ENCODE measurements at regions not wholly inside any gene's neighbourhood (a gene's known extent, or its start where the extent isn't known, plus 50 kb on each side); places are given as distances from the start of the nearest gene placed in this dataset.

DNA sequence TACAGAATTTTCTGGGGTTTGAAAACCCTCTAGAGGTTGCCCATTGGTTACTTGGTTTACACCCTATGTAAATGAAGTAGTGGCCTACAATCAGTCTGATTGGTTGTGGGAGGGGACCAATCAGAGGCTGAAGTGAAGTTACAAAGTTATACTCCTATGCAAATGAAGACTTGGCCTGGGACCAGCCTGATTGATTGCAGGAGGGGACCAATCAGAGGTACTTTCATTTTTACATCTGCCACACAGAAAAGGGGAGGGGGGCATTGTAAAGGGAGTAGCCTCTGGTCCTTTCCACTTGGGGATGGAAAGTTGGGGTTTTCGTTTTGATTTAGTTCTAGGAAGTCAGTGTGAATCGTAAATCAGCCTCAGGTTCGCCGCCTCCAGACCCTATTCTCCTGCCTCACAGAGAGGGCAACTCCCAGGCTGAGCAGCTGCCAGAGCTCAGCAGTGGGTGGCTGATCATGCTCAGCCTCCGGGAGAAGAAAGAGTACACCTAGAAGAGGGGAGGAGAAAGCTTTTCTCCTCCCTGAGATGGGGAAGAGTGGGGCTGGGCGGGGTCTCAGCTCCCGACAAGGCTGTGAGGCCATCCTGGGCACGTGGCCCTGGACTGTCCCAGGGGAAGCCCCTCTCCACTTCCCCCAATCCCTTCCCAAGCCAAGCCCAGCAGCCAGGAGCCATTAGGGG, 372.5 kb downstream of the GALR1 start:
- TF ChIP-seq, protein P1, sequence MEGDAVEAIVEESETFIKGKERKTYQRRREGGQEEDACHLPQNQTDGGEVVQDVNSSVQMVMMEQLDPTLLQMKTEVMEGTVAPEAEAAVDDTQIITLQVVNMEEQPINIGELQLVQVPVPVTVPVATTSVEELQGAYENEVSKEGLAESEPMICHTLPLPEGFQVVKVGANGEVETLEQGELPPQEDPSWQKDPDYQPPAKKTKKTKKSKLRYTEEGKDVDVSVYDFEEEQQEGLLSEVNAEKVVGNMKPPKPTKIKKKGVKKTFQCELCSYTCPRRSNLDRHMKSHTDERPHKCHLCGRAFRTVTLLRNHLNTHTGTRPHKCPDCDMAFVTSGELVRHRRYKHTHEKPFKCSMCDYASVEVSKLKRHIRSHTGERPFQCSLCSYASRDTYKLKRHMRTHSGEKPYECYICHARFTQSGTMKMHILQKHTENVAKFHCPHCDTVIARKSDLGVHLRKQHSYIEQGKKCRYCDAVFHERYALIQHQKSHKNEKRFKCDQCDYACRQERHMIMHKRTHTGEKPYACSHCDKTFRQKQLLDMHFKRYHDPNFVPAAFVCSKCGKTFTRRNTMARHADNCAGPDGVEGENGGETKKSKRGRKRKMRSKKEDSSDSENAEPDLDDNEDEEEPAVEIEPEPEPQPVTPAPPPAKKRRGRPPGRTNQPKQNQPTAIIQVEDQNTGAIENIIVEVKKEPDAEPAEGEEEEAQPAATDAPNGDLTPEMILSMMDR (conservative IDR thresholded peaks at IDR 0.05; ENCODE audit: low read depth, low read length) = no peak
- H3K36me3 ChIP-seq (ENCODE audit: insufficient read depth) = no peaks in the 10 kb centered on the region
- no peak overlapping the region for H3K4me3 ChIP-seq (IDR thresholded peaks at IDR 0.05; ENCODE audit: insufficient read depth, low read depth, low read length)
- H3K27ac ChIP-seq = no peak overlapping the region
- H3K9ac ChIP-seq = no peak overlapping the region
- peak overlapping the region; percentile 12; the same call in 1 of the 2 replicates for H2AFZ ChIP-seq (ENCODE audit: low read depth)
- H3K79me2 ChIP-seq (ENCODE audit: insufficient read depth, low read depth) = no peaks in the 10 kb centered on the region
- H4K20me1 ChIP-seq (ENCODE audit: insufficient read depth) = no peaks in the 10 kb centered on the region
- H3K4me2 ChIP-seq = no peak overlapping the region
- no peaks in the 10 kb centered on the region for H3K27me3 ChIP-seq (ENCODE audit: insufficient read depth, low read depth)
- H3K4me1 ChIP-seq (ENCODE audit: low read depth, poor library complexity, severe bottlenecking) = no peaks in the 10 kb centered on the region

DNA sequence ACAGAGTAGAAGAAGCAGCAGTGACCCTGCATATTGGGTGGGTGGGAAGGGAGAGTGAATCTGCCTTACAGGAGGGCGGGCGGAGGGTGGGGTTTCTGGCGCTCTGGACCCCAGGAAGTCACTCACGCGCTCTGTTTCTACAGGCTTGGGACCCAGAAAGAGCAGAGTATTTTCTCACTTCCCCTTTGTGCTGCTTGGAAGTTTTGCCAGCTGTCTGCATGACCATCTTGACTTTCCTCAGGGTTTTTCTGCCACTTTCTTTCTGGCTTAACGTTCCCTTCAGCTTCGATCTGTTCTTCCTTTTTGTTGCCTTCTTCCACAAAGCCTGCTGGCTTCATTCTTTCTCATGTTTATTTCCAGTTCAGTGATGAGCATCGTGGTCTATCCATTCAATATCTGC, 383.1 kb downstream of the GALR1 start:
- no peaks in the 10 kb centered on the region for H3K27me3 ChIP-seq (ENCODE audit: insufficient read depth, low read depth)
- H3K4me3 ChIP-seq (IDR thresholded peaks at IDR 0.05; ENCODE audit: insufficient read depth, low read depth, low read length) = no peak overlapping the region
- TF ChIP-seq, protein P1 (conservative IDR thresholded peaks at IDR 0.05; ENCODE audit: low read depth, low read length) = no peak
- H2AFZ ChIP-seq (ENCODE audit: low read depth) = no peak overlapping the region
- no peaks in the 10 kb centered on the region for H3K79me2 ChIP-seq (ENCODE audit: insufficient read depth, low read depth)
- no peak overlapping the region for H3K27ac ChIP-seq
- H3K9ac ChIP-seq = no peak overlapping the region
- H3K4me1 ChIP-seq (ENCODE audit: low read depth, poor library complexity, severe bottlenecking) = no peaks in the 10 kb centered on the region
- no peak overlapping the region for H3K4me2 ChIP-seq
- H4K20me1 ChIP-seq (ENCODE audit: insufficient read depth) = no peaks in the 10 kb centered on the region
- no peaks in the 10 kb centered on the region for H3K36me3 ChIP-seq (ENCODE audit: insufficient read depth)

DNA sequence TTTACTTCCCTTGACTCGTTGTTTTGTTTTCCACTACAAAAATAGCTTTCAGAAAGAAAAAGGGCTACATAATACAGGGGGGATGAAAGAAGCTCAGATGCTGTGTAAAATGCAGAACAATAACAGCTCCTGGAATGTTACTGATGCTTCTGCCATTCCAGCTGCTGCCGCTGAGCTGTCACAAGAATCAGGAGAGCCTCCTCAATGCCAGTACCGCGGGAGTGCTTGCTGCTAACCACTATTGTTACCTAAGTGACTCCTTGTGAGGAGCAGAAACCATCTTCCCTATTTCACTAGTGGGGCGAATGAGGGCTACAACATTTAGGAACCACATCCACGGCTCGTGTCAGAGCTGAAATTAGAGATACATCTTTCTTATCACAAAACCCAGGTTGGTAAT, 384.8 kb downstream of the GALR1 start:
- no peak overlapping the region for H3K27ac ChIP-seq
- H3K4me3 ChIP-seq (IDR thresholded peaks at IDR 0.05; ENCODE audit: insufficient read depth, low read depth, low read length) = no peak overlapping the region
- no peak overlapping the region for H2AFZ ChIP-seq (ENCODE audit: low read depth)

DNA sequence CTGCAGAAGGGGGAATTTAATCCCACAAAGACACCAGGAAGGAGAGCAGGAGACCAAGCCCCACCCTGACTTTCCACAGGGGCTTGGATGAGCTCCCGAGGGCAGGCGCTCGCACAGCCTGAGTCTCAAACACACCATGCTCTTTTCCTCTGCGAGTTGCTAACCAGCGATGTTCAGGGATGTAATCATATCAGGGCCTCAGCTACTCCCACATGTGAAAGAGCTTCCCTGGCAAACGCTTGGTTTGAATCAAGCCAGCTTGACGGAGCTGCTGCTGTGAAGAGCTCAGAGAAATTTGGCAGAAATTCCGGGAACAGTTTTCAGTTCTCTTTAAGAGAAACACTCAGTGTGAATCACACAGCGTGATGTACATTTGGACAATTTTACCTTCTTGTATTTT, 385.8 kb downstream of the GALR1 start:
- Histone ChIP-seq H3K4me3 (IDR thresholded peaks at IDR 0.05; ENCODE audit: insufficient read depth, low read depth, low read length) (no peak overlapping the region), H3K4me1 (ENCODE audit: low read depth, poor library complexity, severe bottlenecking) (no peaks in the 10 kb centered on the region), H3K4me2 (no peak overlapping the region), H2AFZ (ENCODE audit: low read depth) (no peak overlapping the region), H3K79me2 (ENCODE audit: insufficient read depth, low read depth) (no peaks in the 10 kb centered on the region), H3K27ac (no peak overlapping the region), H4K20me1 (ENCODE audit: insufficient read depth) (no peaks in the 10 kb centered on the region), H3K27me3 (ENCODE audit: insufficient read depth, low read depth) (no peaks in the 10 kb centered on the region), H3K36me3 (ENCODE audit: insufficient read depth) (no peaks in the 10 kb centered on the region), H3K9ac (no peak overlapping the region)
- TF ChIP-seq, protein P1 (conservative IDR thresholded peaks at IDR 0.05; ENCODE audit: low read depth, low read length) = no peak

More for the DNA sequence above, 384.8 kb downstream of the GALR1 start:
- no peaks in the 10 kb centered on the region for H3K36me3 ChIP-seq (ENCODE audit: insufficient read depth)
- no peak overlapping the region for H3K4me2 ChIP-seq
- no peaks in the 10 kb centered on the region for H3K27me3 ChIP-seq (ENCODE audit: insufficient read depth, low read depth)
- H3K9ac ChIP-seq = no peak overlapping the region
- no peaks in the 10 kb centered on the region for H4K20me1 ChIP-seq (ENCODE audit: insufficient read depth)
- TF ChIP-seq, protein P1 (conservative IDR thresholded peaks at IDR 0.05; ENCODE audit: low read depth, low read length) = no peak
- H3K79me2 ChIP-seq (ENCODE audit: insufficient read depth, low read depth) = no peaks in the 10 kb centered on the region
- H3K4me1 ChIP-seq (ENCODE audit: low read depth, poor library complexity, severe bottlenecking) = no peaks in the 10 kb centered on the region

Data from KMS-11 (cell line).